Neural cell (in vitro differentiated cells): ENCODE measurements at regions not wholly inside any gene's neighbourhood (a gene's known extent, or its start where the extent isn't known, plus 50 kb on each side); places are given as distances from the start of the nearest gene placed in this dataset.

Experiments
- H2AFZ ChIP-seq: fragments of 200-600, 300-800 bp; sonication (generic), shearing (Covaris generic); 2 replicates; pipeline ENCODE4 v1.6.0; 2014; ENCODE audit warnings: low read depth, mild to moderate bottlenecking, antibody characterized with exemption, low read length, moderate library complexity
- H3F3A ChIP-seq: fragments of 200-600 bp; shearing (Covaris generic); 2 replicates; pipeline ENCODE4 v1.6.1; 2016; ENCODE audit warnings: mild to moderate bottlenecking, moderate library complexity, mixed read lengths, antibody characterized with exemption, low read length; ENCODE audit not compliant: insufficient read depth, poor library complexity, severe bottlenecking
- H3K27ac ChIP-seq: fragments of 200-600, 300-800 bp; sonication (generic), shearing (Covaris generic); 2 replicates; pipeline ENCODE4 v1.5.1; 2014; ENCODE audit warnings: mild to moderate bottlenecking, low read length, moderate library complexity
- H3K27me3 ChIP-seq: fragments of 300-800, 200-600 bp; sonication (generic), shearing (Covaris generic); 2 replicates; pipeline ENCODE4 v1.6.0; 2014; ENCODE audit warnings: mild to moderate bottlenecking, low read depth, low read length, moderate library complexity; ENCODE audit not compliant: insufficient read depth
- H3K36me3 ChIP-seq: fragments of 300-800, 200-600 bp; sonication (generic), shearing (Covaris generic); 2 replicates; pipeline ENCODE4 v1.5.1; 2014; ENCODE audit warnings: mild to moderate bottlenecking, antibody characterized with exemption, low read length, moderate library complexity; ENCODE audit not compliant: insufficient read depth
- H3K4me2 ChIP-seq: fragments of 300-800, 200-600 bp; sonication (generic), shearing (Covaris generic); 2 replicates; pipeline ENCODE4 v1.6.0; 2014; ENCODE audit warnings: mild to moderate bottlenecking, low read length
- H3K4me3 ChIP-seq: fragments of 300-800, 200-600 bp; sonication (generic), shearing (Covaris generic); 2 replicates; pipeline ENCODE4 v1.5.1; 2014; ENCODE audit warnings: mild to moderate bottlenecking, low read length, moderate library complexity
- H3K79me2 ChIP-seq: fragments of 200-600 bp; shearing (Covaris generic); replicated peaks from 2 replicates; pipeline ENCODE4 v1.6.0; 2014; ENCODE audit warnings: mild to moderate bottlenecking, low read length, moderate library complexity; ENCODE audit not compliant: insufficient read depth
- H3K9ac ChIP-seq: fragments of 300-800, 200-600 bp; sonication (generic), shearing (Covaris generic); 2 replicates; pipeline ENCODE4 v1.6.1; 2016; ENCODE audit warnings: mild to moderate bottlenecking, low read length, mixed read lengths
- H3K9me2 ChIP-seq: fragments of 200-600 bp; shearing (Covaris generic); 2 replicates; pipeline ENCODE4 v1.6.1; 2016; ENCODE audit warnings: mild to moderate bottlenecking, low read length, mixed read lengths; ENCODE audit not compliant: insufficient read depth
- H3K9me3 ChIP-seq: fragments of 200-600, 300-800 bp; sonication (generic), shearing (Covaris generic); 2 replicates; pipeline ENCODE4 v1.6.1; 2016; ENCODE audit warnings: mild to moderate bottlenecking, mixed run types, low read length, moderate library complexity, mixed read lengths
- H4K20me1 ChIP-seq: fragments of 200-600 bp; shearing (Covaris generic); 2 replicates; pipeline ENCODE4 v1.6.1; 2016; ENCODE audit warnings: mild to moderate bottlenecking, mixed run types; ENCODE audit not compliant: insufficient read depth
- EP300 ChIP-seq: fragments of 450-650 bp; conservative IDR thresholded peaks from 2 replicates; pipeline ENCODE4 v1.6.1; 2014; ENCODE audit warnings: antibody characterized with exemption, mild to moderate bottlenecking, moderate library complexity; ENCODE audit not compliant: poor library complexity, severe bottlenecking
- EZH2 ChIP-seq: fragments of 200-600, 300-800 bp; shearing (Covaris generic), sonication (generic); IDR thresholded peaks from 2 replicates; pipeline ENCODE4 v1.6.1; 2014; ENCODE audit warnings: antibody characterized with exemption, low read length, borderline replicate concordance, mild to moderate bottlenecking; ENCODE audit not compliant: insufficient read depth, poor library complexity, severe bottlenecking
- MXI1 ChIP-seq: fragments of 450-650 bp; conservative IDR thresholded peaks from 2 replicates; pipeline ENCODE4 v1.6.1; 2014; ENCODE audit warnings: antibody characterized with exemption, mild to moderate bottlenecking; ENCODE audit not compliant: poor library complexity, severe bottlenecking
- POLR2AphosphoS5 ChIP-seq: IDR thresholded peaks from 2 replicates; pipeline ENCODE4 v1.6.1; 2012
- RAD21 ChIP-seq: fragments of 450-650 bp; conservative IDR thresholded peaks from 2 replicates; pipeline ENCODE4 v1.6.1; 2014; ENCODE audit warnings: antibody characterized with exemption, mild to moderate bottlenecking, moderate library complexity
- REST ChIP-seq: IDR thresholded peaks from 2 replicates; pipeline ENCODE4 v1.6.1; 2012; ENCODE audit warnings: borderline replicate concordance
- SMC3 ChIP-seq: fragments of 450-650 bp; conservative IDR thresholded peaks from 2 replicates; pipeline ENCODE4 v1.6.1; 2014; ENCODE audit warnings: antibody characterized with exemption, mild to moderate bottlenecking, moderate library complexity; ENCODE audit not compliant: poor library complexity
- TAF1 ChIP-seq: IDR thresholded peaks from 2 replicates; pipeline ENCODE4 v1.6.1; 2012; ENCODE audit warnings: low read depth
- TF ChIP-seq, protein P1 (sequence below): fragments of 450-650 bp; IDR thresholded peaks from 2 replicates; pipeline ENCODE4 v1.5.1; 2014; ENCODE audit warnings: antibody characterized with exemption, mild to moderate bottlenecking, moderate library complexity; ENCODE audit not compliant: poor library complexity, severe bottlenecking

- no peak overlapping the region for H2AFZ ChIP-seq
- no peaks in the 10 kb centered on the region for H3K36me3 ChIP-seq
- no peak overlapping the region for H3K4me3 ChIP-seq
- H3K27ac ChIP-seq, result no peak overlapping the region
- H3F3A ChIP-seq, result no peaks in the 10 kb centered on the region
- no peaks in the 10 kb centered on the region for H3K27me3 ChIP-seq
- H3K9me3 ChIP-seq, result no peaks in the 10 kb centered on the region
- H3K79me2 ChIP-seq, result no peaks in the 10 kb centered on the region
- no peaks in the 10 kb centered on the region for H4K20me1 ChIP-seq
- H3K9ac ChIP-seq, result no peak overlapping the region
- no peaks in the 10 kb centered on the region for H3K9me2 ChIP-seq
- H3K4me2 ChIP-seq, result no peak overlapping the region
- TF ChIP-seq POLR2AphosphoS5 (no peak), RAD21 (no peak), TAF1 (no peak), EP300 (no peak), EZH2 (no peak), MXI1 (no peak), SMC3 (no peak), REST (no peak)
- TF ChIP-seq, protein P1, sequence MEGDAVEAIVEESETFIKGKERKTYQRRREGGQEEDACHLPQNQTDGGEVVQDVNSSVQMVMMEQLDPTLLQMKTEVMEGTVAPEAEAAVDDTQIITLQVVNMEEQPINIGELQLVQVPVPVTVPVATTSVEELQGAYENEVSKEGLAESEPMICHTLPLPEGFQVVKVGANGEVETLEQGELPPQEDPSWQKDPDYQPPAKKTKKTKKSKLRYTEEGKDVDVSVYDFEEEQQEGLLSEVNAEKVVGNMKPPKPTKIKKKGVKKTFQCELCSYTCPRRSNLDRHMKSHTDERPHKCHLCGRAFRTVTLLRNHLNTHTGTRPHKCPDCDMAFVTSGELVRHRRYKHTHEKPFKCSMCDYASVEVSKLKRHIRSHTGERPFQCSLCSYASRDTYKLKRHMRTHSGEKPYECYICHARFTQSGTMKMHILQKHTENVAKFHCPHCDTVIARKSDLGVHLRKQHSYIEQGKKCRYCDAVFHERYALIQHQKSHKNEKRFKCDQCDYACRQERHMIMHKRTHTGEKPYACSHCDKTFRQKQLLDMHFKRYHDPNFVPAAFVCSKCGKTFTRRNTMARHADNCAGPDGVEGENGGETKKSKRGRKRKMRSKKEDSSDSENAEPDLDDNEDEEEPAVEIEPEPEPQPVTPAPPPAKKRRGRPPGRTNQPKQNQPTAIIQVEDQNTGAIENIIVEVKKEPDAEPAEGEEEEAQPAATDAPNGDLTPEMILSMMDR, result no peak
Measured at GRCh38 chr22:19604711-19605268, 80.6 kb upstream of the CLDN5 start.

DNA sequence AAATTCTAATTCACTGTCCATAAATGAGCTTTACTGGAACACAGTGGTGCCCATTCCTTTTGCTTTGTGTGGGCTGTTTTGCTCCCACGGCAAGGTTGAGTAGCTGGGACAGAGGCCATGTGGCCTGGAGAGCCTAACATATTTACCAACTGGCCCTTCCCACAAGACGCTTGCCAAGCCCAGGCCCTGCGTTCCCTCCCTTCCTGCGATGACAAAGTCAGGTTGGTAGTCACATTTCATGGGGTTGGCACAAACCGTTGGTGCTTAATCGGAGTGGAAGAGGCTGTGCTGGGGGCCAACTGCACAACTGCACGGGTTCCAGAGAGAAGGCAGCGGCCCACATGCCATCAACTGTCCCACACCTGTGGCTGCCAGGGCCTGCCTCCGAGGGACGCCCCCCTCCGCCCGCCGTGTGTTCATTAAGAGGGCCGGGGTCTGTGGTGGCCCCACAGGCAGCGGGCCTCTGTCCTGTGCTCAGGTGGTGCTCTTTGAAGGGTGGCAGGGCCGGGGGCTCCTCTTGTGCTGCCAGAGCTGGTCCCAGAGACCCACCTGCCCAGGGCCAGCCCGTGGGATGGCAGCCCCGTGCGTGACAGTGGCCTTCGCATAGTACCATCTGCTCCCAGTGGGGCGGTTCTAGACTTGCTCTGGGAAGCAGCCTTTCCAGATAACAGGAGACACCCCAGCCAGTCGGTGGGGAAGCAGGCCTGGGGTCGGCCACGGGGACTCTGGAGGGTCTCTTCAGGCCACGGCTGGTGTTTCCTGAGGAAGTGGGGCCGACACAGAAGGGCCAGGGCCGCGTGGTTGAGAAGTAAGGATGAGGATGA, 81.5 kb upstream of the CLDN5 start:
- Histone ChIP-seq H3K27ac (no peak overlapping the region), H3K4me3 (no peak overlapping the region)
- TF ChIP-seq EP300 (no peak), SMC3 (no peak), REST (no peak), RAD21 (no peak), TAF1 (no peak), MXI1 (no peak), EZH2 (no peak), POLR2AphosphoS5 (no peak)
- TF ChIP-seq, protein P1, result no peak

More for the DNA sequence above, 81.5 kb upstream of the CLDN5 start:
- no peak overlapping the region for H3K9ac ChIP-seq
- H3K9me2 ChIP-seq, result no peaks in the 10 kb centered on the region
- H3K36me3 ChIP-seq, result no peaks in the 10 kb centered on the region
- H3K4me2 ChIP-seq, result no peak overlapping the region
- H3F3A ChIP-seq, result no peaks in the 10 kb centered on the region
- no peak overlapping the region for H2AFZ ChIP-seq
- H3K79me2 ChIP-seq, result no peaks in the 10 kb centered on the region
- H4K20me1 ChIP-seq, result no peaks in the 10 kb centered on the region
- H3K27me3 ChIP-seq, result no peaks in the 10 kb centered on the region
- H3K9me3 ChIP-seq, result no peaks in the 10 kb centered on the region
